SK-N-SH treated with all-trans-retinoic acid at 6 μM for 48 hours (cell line): ENCODE measurements at regions not wholly inside any gene's neighbourhood (a gene's known extent, or its start where the extent isn't known, plus 50 kb on each side); places are given as distances from the start of the nearest gene placed in this dataset.

Experiments
- ATAC-seq: fragments of 200-7000 bp; cut with Tn5 transposase; 3 replicates; pipeline ENCODE4 v1.9.1; 2020; ENCODE audit warnings: mild to moderate bottlenecking, moderate library complexity
- ARNTL ChIP-seq: fragments of 450-650 bp; formaldehyde crosslinking; IDR thresholded peaks from 2 replicates; pipeline ENCODE4 v1.5.0; 2020; ENCODE audit warnings: low read depth, mild to moderate bottlenecking, moderate library complexity, borderline replicate concordance
- BACH2 ChIP-seq: fragments of 250-450 bp; sonication (Bioruptor Pico); IDR thresholded peaks from 2 replicates; pipeline ENCODE4 v1.9.0; 2021; ENCODE audit warnings: mild to moderate bottlenecking, borderline replicate concordance
- CREB5 ChIP-seq: fragments of 250-450 bp; sonication (Bioruptor Pico); IDR thresholded peaks from 2 replicates; pipeline ENCODE4 v1.5.1; 2020; ENCODE audit warnings: low read depth, mild to moderate bottlenecking, moderate library complexity
- CSDC2 ChIP-seq: fragments of 250-450 bp; sonication (Bioruptor Pico); IDR thresholded peaks from 2 replicates; pipeline ENCODE4 v1.5.0; 2020; ENCODE audit warnings: mild to moderate bottlenecking, moderate library complexity
- CSRNP3 ChIP-seq: fragments of 250-450 bp; sonication (Bioruptor Pico); IDR thresholded peaks from 2 replicates; pipeline ENCODE4 v1.5.1; 2021; ENCODE audit warnings: mild to moderate bottlenecking, moderate library complexity
- ESRRG ChIP-seq: fragments of 250-450 bp; sonication (Bioruptor Pico); IDR thresholded peaks from 2 replicates; pipeline ENCODE4 v1.6.1; 2021; ENCODE audit warnings: mild to moderate bottlenecking
- GLIS3 ChIP-seq: fragments of 250-450 bp; sonication (Bioruptor Pico); IDR thresholded peaks from 2 replicates; pipeline ENCODE4 v1.5.0; 2020; ENCODE audit warnings: mild to moderate bottlenecking, moderate library complexity
- ISL1 ChIP-seq: fragments of 250-450 bp; sonication (Bioruptor Pico); IDR thresholded peaks from 2 replicates; pipeline ENCODE4 v2.1.2; 2022; ENCODE audit warnings: mild to moderate bottlenecking, moderate library complexity
- OSR1 ChIP-seq: fragments of 250-450 bp; sonication (Bioruptor Pico); IDR thresholded peaks from 2 replicates; pipeline ENCODE4 v1.8.0; 2022; ENCODE audit warnings: moderate library complexity, mild to moderate bottlenecking, inconsistent platforms
- PATZ1 ChIP-seq: fragments of 250-450 bp; sonication (Bioruptor Pico); IDR thresholded peaks from 2 replicates; pipeline ENCODE4 v1.8.0; 2020; ENCODE audit warnings: mild to moderate bottlenecking, moderate library complexity, borderline replicate concordance
- POU6F1 ChIP-seq: fragments of 250-450 bp; sonication (Bioruptor Pico); IDR thresholded peaks from 2 replicates; pipeline ENCODE4 v1.8.0; 2021; ENCODE audit warnings: low read depth, mild to moderate bottlenecking, moderate library complexity, borderline replicate concordance
- PPARA ChIP-seq: fragments of 250-450 bp; sonication (Bioruptor Pico); IDR thresholded peaks from 2 replicates; pipeline ENCODE4 v1.5.0; 2020; ENCODE audit warnings: mild to moderate bottlenecking, borderline replicate concordance
- RARB ChIP-seq: fragments of 250-450 bp; sonication (Bioruptor Pico); IDR thresholded peaks from 2 replicates; pipeline ENCODE4 v1.8.0; 2021; ENCODE audit warnings: mild to moderate bottlenecking, moderate library complexity
- SNAI2 ChIP-seq: fragments of 250-450 bp; sonication (Bioruptor Pico); IDR thresholded peaks from 2 replicates; pipeline ENCODE4 v1.5.0; 2020; ENCODE audit warnings: mild to moderate bottlenecking, moderate library complexity
- TCF4 ChIP-seq: fragments of 250-450 bp; sonication (Bioruptor Pico); IDR thresholded peaks from 2 replicates; pipeline ENCODE4 v1.8.0; 2021; ENCODE audit warnings: mild to moderate bottlenecking, moderate library complexity, borderline replicate concordance
- TOX ChIP-seq: fragments of 250-450 bp; sonication (Bioruptor Pico); IDR thresholded peaks from 2 replicates; pipeline ENCODE4 v1.8.0; 2021; ENCODE audit warnings: mild to moderate bottlenecking, moderate library complexity, borderline replicate concordance
- TSHZ2 ChIP-seq: fragments of 250-450 bp; sonication (Bioruptor Pico); IDR thresholded peaks from 2 replicates; pipeline ENCODE4 v1.5.0; 2020; ENCODE audit warnings: mild to moderate bottlenecking, moderate library complexity
- ZC3H10 ChIP-seq: fragments of 250-450 bp; sonication (Bioruptor Pico); IDR thresholded peaks from 2 replicates; pipeline ENCODE4 v1.5.1; 2021; ENCODE audit warnings: mild to moderate bottlenecking, moderate library complexity
- ZFP3 ChIP-seq: fragments of 250-450 bp; sonication (Bioruptor Pico); IDR thresholded peaks from 2 replicates; pipeline ENCODE4 v1.5.0; 2020; ENCODE audit warnings: mild to moderate bottlenecking, moderate library complexity
- ZFP30 ChIP-seq: fragments of 450-650 bp; formaldehyde crosslinking; IDR thresholded peaks from 2 replicates; pipeline ENCODE4 v1.5.0; 2022; ENCODE audit warnings: mild to moderate bottlenecking, moderate library complexity
- ZNF70 ChIP-seq: fragments of 450-650 bp; formaldehyde crosslinking; IDR thresholded peaks from 2 replicates; pipeline ENCODE4 v1.5.0; 2020; ENCODE audit warnings: mild to moderate bottlenecking, moderate library complexity
- ZNF8 ChIP-seq: fragments of 450-650 bp; formaldehyde crosslinking; IDR thresholded peaks from 2 replicates; pipeline ENCODE4 v1.5.0; 2020; ENCODE audit warnings: mild to moderate bottlenecking, moderate library complexity

- TF ChIP-seq OSR1 (CRISPR knock-in tag), result no peak
- no peak for TF ChIP-seq TSHZ2 (CRISPR knock-in tag)
- TF ChIP-seq PPARA (CRISPR knock-in tag), result no peak
- no peak for TF ChIP-seq GLIS3 (CRISPR knock-in tag)
- TF ChIP-seq ZC3H10, result no peak
- ATAC-seq, result no peak
Measured at GRCh38 chr19:13639342-13639929, 124.9 kb upstream of the MRI1 start.

GRCh38 chr19:13637664-13638063 lies 126.7 kb upstream of the MRI1 start:
- TF ChIP-seq ZFP30 (CRISPR knock-in tag) (no peak), TCF4 (CRISPR knock-in tag) (no peak), ZC3H10 (no peak), GLIS3 (CRISPR knock-in tag) (no peak), POU6F1 (CRISPR knock-in tag) (no peak), ZFP3 (no peak), CSDC2 (CRISPR knock-in tag) (no peak), ZNF70 (CRISPR knock-in tag) (no peak), TOX (CRISPR knock-in tag) (no peak), RARB (CRISPR knock-in tag) (no peak), ZNF8 (CRISPR knock-in tag) (no peak)
- ATAC-seq, result no peak

- ATAC-seq, result no peak
- TF ChIP-seq ESRRG (CRISPR knock-in tag) (no peak), BACH2 (no peak), SNAI2 (CRISPR knock-in tag) (no peak)
Measured at GRCh38 chr19:13634658-13635057, 128.4 kb upstream of the CACNA1A start.

- TF ChIP-seq TOX (CRISPR knock-in tag) (no peak), ZC3H10 (no peak), TSHZ2 (CRISPR knock-in tag) (no peak), POU6F1 (CRISPR knock-in tag) (no peak), CSDC2 (CRISPR knock-in tag) (no peak), ZFP30 (CRISPR knock-in tag) (no peak), ZFP3 (no peak), CSRNP3 (CRISPR knock-in tag) (no peak), SNAI2 (CRISPR knock-in tag) (no peak), ARNTL (CRISPR knock-in tag) (no peak), CREB5 (CRISPR knock-in tag) (no peak), RARB (CRISPR knock-in tag) (no peak), ISL1 (CRISPR knock-in tag) (no peak), OSR1 (CRISPR knock-in tag) (no peak), GLIS3 (CRISPR knock-in tag) (no peak), ZNF8 (CRISPR knock-in tag) (no peak), ZNF70 (CRISPR knock-in tag) (no peak), TCF4 (CRISPR knock-in tag) (no peak), PATZ1 (CRISPR knock-in tag) (no peak)
- no peak for ATAC-seq
Measured at GRCh38 chr19:13633522-13633922, 127.2 kb upstream of the CACNA1A start.
